ENCODE measurements at regions not wholly inside any gene's neighbourhood (a gene's known extent, or its start where the extent isn't known, plus 50 kb on each side); places are given as distances from the start of the nearest gene placed in this dataset.

GRCh38 chr2:139819273-139819796, 1039.1 kb upstream of the NXPH2 start:
- DNase-seq: no peak

DNA sequence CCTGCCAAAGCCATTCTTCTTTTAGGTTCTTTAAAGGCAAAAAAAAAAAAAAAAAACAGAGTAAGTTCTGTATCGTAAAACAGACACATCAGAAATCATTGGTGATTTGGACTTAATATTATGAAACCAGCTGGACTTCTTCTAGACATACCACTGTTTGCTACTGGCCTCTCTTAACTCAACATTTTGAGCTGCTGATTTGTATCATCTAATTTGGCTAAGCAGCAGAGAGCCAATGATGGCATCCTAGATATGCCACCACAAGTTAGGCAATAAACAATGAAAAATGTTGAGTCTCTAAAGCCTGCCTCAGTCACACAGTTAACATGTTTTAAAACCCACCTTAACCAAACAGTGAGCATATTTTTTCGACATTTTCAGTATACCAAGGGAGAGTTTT, 1034.3 kb upstream of the NXPH2 start:
- DNase-seq: no peak

GRCh38 chr2:139813340-139813739, 1033.2 kb upstream of the NXPH2 start:
- DNase-seq: no peak

- DNase-seq: no peak
Measured at GRCh38 chr2:139805441-139805840, 1025.3 kb upstream of the NXPH2 start.

GRCh38 chr2:139798391-139798790, 1018.2 kb upstream of the NXPH2 start:
- DNase-seq: no peak

DNA sequence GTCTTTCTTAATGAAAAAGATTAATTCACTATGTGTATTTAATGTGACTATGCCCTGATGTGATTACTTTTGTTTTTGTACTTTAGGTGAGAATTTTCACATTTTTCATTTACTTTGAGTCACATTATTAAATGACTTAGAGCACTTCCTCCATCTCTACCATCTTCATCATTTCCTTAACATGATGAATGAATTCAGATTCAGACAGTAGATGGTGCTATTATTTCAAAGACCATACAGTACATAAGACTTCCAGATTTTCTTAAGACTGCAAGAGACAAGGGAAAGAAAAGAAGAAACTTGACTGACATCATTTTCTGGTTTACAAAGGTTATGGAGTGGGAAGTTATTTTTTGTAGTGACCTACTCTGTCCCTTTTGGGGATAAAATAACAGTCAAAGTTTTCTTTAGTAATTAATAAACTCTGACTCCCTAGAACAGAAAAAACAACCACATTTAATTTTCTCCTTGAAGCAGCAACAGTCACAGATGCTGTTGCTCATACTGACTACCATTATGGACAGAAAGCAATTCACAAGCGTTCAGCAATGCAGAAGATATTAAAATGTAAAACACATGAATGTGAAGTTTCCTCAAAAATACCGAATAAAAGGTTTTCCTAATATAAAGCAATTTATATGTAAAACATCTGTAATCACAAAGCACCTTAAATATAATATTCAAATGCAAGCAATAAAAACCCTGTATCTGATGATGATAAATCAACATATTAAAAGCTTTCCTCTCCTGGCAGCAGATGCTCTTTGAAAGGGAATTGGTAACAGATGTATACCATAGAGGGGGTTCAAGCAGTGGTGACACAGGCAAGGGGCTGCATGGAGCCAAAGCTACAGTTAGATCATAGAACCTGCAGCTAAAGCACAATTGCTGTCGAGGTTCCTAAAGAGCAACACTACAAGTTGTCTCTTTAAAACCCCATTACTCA, 1010.9 kb upstream of the NXPH2 start:
- DNase-seq: no peak

- no peak for DNase-seq
Measured at GRCh38 chr2:139790136-139790535, 1009.9 kb upstream of the NXPH2 start.

- no peak for DNase-seq
Measured at GRCh38 chr2:139778732-139779131, 998.5 kb upstream of the NXPH2 start.

DNA sequence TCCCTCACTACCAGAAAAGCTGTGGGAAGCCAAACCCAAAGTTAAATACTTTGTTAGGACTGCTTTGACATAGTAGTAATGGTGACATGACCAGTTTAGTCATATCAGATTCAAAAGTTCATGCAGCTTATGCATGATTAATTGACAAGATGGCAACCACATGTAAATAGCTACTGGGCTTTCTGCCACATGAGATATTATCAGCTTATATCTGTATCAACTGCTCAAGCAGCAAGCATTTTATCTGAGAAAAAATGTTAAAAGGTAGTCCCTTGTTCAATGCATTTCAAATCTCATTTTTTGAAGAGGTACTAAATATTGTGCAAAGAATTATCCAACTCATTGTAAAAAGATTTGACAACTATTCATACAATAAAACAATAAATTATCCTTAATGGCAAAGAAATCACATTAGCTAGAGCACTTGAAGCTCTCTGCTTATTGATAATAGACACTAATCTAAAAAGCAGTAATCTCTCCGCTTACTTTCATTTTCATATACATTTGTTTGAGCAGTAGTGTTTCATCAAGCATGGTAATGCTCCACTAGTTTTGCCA, 993.6 kb upstream of the NXPH2 start:
- no peak for DNase-seq

DNA sequence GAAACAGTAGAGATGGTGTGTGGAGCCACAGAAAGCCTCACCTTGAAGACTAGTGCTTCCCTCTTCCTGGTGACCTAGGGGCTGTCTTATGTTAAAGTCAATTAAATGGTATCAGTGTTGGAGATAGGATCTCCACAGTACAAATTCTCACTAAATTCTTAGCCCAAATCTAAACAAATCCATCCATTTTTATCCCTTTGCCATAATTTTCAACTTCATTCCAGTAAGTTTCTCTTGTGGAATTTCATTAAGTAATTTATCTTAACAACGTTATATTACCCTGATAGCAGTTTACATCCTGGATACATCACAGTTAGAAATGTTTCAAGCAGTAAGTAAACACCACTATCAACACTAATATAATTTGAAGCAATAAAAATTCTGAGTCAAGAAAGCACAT, 989.4 kb upstream of the NXPH2 start:
- no peak for DNase-seq

DNA sequence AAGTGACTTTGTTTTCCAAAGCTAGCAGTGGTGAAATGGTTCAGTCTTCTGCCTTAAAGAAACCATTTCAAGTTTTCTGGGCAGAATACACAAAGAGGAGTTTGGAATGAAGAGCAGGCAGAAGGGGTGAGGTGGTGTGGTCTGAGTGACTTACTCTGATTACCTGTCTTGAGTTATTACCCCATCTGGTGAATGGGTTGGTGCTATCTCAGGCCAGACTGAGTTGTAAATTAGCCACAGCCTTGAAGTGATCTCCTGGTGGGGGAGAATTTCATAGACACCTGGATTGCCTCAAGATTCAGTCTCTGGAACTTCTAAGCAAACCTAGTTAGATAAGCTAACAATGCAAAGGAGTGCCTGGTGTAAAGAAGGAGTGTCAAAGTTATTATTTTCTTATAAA, 983.5 kb upstream of the NXPH2 start:
- no peak for DNase-seq

- no peak for DNase-seq
Measured at GRCh38 chr2:139759000-139759505, 978.9 kb upstream of the NXPH2 start.

GRCh38 chr2:139746901-139747300, 966.7 kb upstream of the NXPH2 start:
- DNase-seq: no peak

DNA sequence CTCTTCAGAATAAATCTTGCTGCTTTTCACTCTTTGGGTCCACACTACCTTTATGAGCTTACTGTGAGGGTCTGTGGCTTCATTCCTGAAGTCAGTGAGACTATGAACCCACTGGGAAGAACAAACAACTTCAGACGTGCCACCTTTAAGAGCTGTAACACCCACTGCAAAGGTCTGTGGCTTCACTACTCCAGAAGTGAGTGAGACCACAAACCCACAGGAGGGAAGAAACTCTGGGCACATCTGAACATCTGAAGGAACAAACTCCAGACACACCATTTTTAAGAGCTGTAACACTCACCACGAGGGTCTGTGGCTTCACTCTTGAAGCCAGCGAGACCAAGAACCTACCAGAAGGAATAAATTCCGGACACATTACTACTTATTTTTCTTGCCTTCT, 964.1 kb upstream of the NXPH2 start:
- DNase-seq: no peak

DNA sequence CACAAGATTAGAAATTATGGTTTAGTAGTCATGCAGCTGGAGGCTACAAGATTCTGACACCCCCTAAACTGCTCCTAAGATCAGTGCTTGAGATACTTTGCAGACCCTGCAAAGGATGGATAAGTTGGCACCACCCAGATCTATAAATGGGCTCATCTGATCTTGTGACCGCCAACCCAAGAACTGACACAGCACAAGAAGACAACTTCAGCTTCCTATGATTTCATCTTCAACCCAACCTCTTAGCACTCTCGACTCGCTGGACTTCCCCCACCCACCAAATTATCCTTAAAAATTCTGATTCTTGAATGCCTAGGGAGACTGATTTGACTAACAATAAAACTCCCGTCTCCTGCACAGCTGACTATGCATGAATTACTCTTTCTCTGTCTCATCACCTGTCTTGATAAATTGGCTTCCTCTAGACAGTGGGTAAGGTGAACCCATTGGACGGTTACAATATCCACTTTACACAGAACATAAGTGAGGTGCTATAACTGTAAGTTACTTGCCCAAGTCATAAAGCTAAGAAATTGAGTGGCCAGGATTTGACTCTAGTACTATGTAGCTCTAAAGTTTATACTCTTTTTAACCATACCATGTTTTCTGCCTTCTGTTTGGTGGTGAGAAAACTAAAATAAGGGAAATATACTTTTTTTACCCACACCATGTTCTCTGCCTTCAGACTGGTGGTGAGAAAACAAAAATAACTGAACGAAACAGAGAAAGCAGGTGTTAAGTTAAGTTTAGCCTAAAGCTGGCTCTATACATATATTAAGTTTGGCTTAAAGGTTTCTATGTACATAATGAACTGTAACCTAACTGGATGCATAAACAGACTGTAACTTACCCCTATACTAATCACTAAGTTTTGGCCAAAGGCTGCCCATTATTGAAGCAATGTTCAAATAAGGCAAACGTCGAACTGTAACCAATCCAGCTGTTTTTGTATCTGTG, 962.3 kb upstream of the NXPH2 start:
- DNase-seq: no peak

GRCh38 chr2:139737659-139738058, 957.5 kb upstream of the NXPH2 start:
- no peak for DNase-seq

DNA sequence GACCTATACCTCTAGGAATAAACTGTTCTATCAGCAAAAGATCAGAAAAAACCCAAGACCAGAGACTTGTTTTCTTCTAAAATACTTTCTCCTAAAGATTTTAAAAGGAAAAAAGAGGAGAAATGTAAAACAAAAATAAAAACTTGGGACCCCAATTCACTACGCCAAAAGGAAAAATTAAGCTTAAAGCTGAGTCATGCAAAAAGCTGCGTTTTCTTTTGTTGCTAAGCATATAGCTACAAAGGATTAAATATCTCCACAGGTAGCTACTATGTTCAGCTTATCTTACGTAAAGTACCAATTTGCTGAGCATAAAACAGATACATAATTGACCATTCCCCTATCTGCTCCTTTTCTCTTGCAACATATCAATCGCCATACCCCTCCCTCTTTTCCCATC, 950.0 kb upstream of the NXPH2 start:
- no peak for DNase-seq

GRCh38 chr2:139721411-139721995, 941.3 kb upstream of the NXPH2 start:
- no peak for DNase-seq

DNA sequence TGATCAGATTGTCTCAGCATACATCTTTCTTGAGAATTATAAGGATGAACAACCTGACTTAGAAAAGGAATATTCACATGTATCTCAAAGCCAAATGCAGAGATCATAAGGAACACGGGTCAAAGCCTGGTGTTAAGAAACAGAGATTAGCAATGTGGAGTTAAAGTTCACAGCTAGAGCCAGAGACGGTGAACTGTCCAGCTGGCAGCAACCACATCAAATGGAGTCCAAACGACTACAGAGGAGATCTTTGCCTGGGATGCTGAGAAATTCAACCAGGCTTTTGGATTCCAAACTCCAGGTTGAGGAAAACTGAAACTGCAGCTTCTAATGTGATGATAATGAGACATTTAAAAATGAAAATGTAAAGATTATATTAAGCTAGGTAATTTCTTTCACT, 939.9 kb upstream of the NXPH2 start:
- no peak for DNase-seq

GRCh38 chr2:139704606-139705005, 924.4 kb upstream of the NXPH2 start:
- no peak for DNase-seq

- no peak for DNase-seq
Measured at GRCh38 chr2:139694327-139694726, 914.1 kb upstream of the NXPH2 start.

- DNase-seq: no peak
Measured at GRCh38 chr2:139686205-139686604, 906.0 kb upstream of the NXPH2 start.

All from femur (tissue), 1 donor.